SU-DHL-6 (cell line): ENCODE measurements at regions not wholly inside any gene's neighbourhood (a gene's known extent, or its start where the extent isn't known, plus 50 kb on each side); places are given as distances from the start of the nearest gene placed in this dataset.

Experiments used
- H2AFZ ChIP-seq: fragments of 200-600 bp; sonication (generic); 2 replicates; pipeline ENCODE4 v1.6.1; 2014; ENCODE audit warnings: low read depth, mild to moderate bottlenecking, moderate library complexity, mixed read lengths, antibody characterized with exemption, low read length; ENCODE audit not compliant: severe bottlenecking
- H3F3A ChIP-seq: fragments of 200-600 bp; shearing (Covaris generic); 2 replicates; pipeline ENCODE4 v1.6.0; 2016; ENCODE audit warnings: antibody characterized with exemption, mild to moderate bottlenecking; ENCODE audit not compliant: insufficient read depth
- H3K27ac ChIP-seq: fragments of 200-600 bp; sonication (generic); 2 replicates; pipeline ENCODE4 v1.5.1; 2016; ENCODE audit warnings: low read depth, mild to moderate bottlenecking, low read length, moderate library complexity, mixed read lengths
- H3K27me3 ChIP-seq: fragments of 200-600 bp; sonication (generic), shearing (Covaris generic); 2 replicates; pipeline ENCODE4 v1.6.0; 2014; ENCODE audit warnings: mild to moderate bottlenecking, low read length
- H3K36me3 ChIP-seq: fragments of 200-600 bp; sonication (generic); 2 replicates; pipeline ENCODE4 v1.6.1; 2014; ENCODE audit warnings: mild to moderate bottlenecking, low read length, mixed read lengths
- H3K4me2 ChIP-seq: fragments of 300-600, 200-600 bp; shearing (Covaris generic), sonication (generic); 2 replicates; pipeline ENCODE4 v1.6.0; 2014; ENCODE audit warnings: low read length, low read depth, mild to moderate bottlenecking; ENCODE audit not compliant: poor library complexity, severe bottlenecking
- H3K4me3 ChIP-seq: fragments of 200-600 bp; sonication (generic); 2 replicates; pipeline ENCODE4 v1.5.1; 2014; ENCODE audit warnings: antibody characterized with exemption, low read length, mild to moderate bottlenecking, mixed read lengths; ENCODE audit not compliant: insufficient read depth, poor library complexity, severe bottlenecking
- H3K79me2 ChIP-seq: fragments of 200-600 bp; sonication (generic); 2 replicates; pipeline ENCODE4 v1.6.1; 2014; ENCODE audit warnings: mild to moderate bottlenecking, low read length, moderate library complexity; ENCODE audit not compliant: insufficient read depth
- H3K9ac ChIP-seq: fragments of 200-600 bp; sonication (generic); 2 replicates; pipeline ENCODE4 v1.7.0; 2014; ENCODE audit warnings: mild to moderate bottlenecking, low read length
- H3K9me2 ChIP-seq: fragments of 200-600 bp; sonication (generic); replicated peaks from 2 replicates; pipeline ENCODE4 v1.6.1; 2014; ENCODE audit warnings: low read length; ENCODE audit not compliant: insufficient read depth
- H3K9me3 ChIP-seq: fragments of 200-600 bp; sonication (generic); 2 replicates; pipeline ENCODE4 v1.6.1; 2014; ENCODE audit warnings: low read length, mixed read lengths; ENCODE audit not compliant: insufficient read depth
- H4K20me1 ChIP-seq: fragments of 200-600 bp; sonication (generic); 2 replicates; pipeline ENCODE4 v1.6.1; 2014; ENCODE audit warnings: low read depth, mild to moderate bottlenecking, antibody characterized with exemption, low read length, moderate library complexity, mixed read lengths
- EZH2phosphoT487 ChIP-seq: fragments of 200-600 bp; sonication (generic), shearing (Covaris generic); conservative IDR thresholded peaks from 2 replicates; pipeline ENCODE4 v1.6.1; 2018; ENCODE audit warnings: mild to moderate bottlenecking, antibody characterized with exemption, low read length, moderate library complexity, mixed read lengths
- TF ChIP-seq, protein P1 (sequence below): fragments of 200-600 bp; sonication (generic); IDR thresholded peaks from one replicate; pipeline ENCODE4 v1.5.1; 2017; ENCODE audit warnings: antibody characterized with exemption, mild to moderate bottlenecking, low read length, moderate library complexity; ENCODE audit not compliant: insufficient read depth, poor library complexity, severe bottlenecking

- Histone ChIP-seq H3K27ac (no peak overlapping the region), H3K9me2 (no peaks in the 10 kb centered on the region), H3K4me2 (no peak overlapping the region), H2AFZ (no peak overlapping the region), H3K9ac (no peak overlapping the region), H3K79me2 (no peaks in the 10 kb centered on the region), H3F3A (no peaks in the 10 kb centered on the region), H4K20me1 (no peaks in the 10 kb centered on the region), H3K4me3 (no peak overlapping the region), H3K36me3 (no peaks in the 10 kb centered on the region), H3K9me3 (no peaks in the 10 kb centered on the region), H3K27me3 (no peaks in the 10 kb centered on the region)
- TF ChIP-seq, protein P1, sequence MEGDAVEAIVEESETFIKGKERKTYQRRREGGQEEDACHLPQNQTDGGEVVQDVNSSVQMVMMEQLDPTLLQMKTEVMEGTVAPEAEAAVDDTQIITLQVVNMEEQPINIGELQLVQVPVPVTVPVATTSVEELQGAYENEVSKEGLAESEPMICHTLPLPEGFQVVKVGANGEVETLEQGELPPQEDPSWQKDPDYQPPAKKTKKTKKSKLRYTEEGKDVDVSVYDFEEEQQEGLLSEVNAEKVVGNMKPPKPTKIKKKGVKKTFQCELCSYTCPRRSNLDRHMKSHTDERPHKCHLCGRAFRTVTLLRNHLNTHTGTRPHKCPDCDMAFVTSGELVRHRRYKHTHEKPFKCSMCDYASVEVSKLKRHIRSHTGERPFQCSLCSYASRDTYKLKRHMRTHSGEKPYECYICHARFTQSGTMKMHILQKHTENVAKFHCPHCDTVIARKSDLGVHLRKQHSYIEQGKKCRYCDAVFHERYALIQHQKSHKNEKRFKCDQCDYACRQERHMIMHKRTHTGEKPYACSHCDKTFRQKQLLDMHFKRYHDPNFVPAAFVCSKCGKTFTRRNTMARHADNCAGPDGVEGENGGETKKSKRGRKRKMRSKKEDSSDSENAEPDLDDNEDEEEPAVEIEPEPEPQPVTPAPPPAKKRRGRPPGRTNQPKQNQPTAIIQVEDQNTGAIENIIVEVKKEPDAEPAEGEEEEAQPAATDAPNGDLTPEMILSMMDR = no peak
- TF ChIP-seq EZH2phosphoT487 = no peak
Measured at GRCh38 chr5:118775790-118776499, 212.4 kb downstream of the DTWD2 start.

DNA sequence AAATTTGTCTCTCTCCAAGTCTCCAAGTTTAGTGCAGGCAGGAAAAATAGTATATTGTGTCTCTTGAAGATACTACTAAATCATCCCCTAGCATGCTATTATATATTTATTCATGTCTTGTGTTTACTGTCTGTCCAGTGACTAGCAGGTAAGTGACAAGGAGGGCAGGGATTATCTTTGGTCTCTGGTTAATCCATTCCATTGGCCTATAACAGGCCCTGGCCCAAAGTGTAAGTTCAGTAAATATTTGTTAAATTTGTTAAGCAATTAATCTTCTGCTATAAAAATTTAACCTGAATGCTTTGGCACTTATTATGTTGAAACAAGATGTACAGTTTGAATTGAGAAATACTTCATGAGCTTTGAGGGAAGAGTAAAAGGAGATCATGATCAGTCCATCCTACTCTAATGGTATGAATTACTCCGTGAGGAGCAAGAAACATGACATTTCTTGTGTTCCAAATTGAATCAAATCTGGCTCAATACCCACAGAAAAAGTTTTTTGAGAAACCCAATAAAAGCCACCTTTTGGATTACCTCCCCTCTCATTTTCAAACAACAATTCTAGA, 219.7 kb downstream of the DTWD2 start:
- TF ChIP-seq EZH2phosphoT487 = no peak
- TF ChIP-seq, protein P1 = no peak
- Histone ChIP-seq H3F3A (no peaks in the 10 kb centered on the region), H3K27me3 (no peaks in the 10 kb centered on the region), H3K4me2 (no peak overlapping the region), H4K20me1 (no peaks in the 10 kb centered on the region), H3K9ac (no peak overlapping the region), H3K9me2 (no peaks in the 10 kb centered on the region), H2AFZ (no peak overlapping the region), H3K36me3 (no peaks in the 10 kb centered on the region), H3K27ac (no peak overlapping the region), H3K9me3 (no peaks in the 10 kb centered on the region), H3K4me3 (no peak overlapping the region), H3K79me2 (no peaks in the 10 kb centered on the region)

DNA sequence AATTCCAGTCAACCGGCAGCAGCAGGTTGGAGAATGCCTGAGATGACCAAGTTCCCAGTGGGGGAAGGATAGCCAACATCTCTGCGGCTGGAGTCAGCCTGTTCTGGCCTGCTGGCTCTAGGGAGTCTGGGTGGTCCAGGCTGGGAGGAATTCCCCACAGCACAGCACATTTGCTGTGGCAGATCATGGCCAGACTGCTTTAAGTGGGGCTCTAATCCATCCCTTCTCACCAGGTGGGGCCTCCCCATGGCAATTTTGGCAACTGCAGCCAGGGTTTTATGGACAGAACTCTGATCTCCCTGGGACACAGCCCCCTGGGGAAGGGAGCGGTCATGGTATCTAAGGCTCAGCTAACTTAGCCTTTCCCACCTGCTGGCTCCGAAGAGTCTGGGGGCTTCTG, 226.1 kb downstream of the DTWD2 start:
- no peak overlapping the region for H3K9ac ChIP-seq
- no peak overlapping the region for H3K4me3 ChIP-seq
- TF ChIP-seq, protein P1 = no peak
- no peak for TF ChIP-seq EZH2phosphoT487
- H3F3A ChIP-seq = no peaks in the 10 kb centered on the region
- no peaks in the 10 kb centered on the region for H3K79me2 ChIP-seq
- no peaks in the 10 kb centered on the region for H4K20me1 ChIP-seq
- H3K27me3 ChIP-seq = no peaks in the 10 kb centered on the region
- H3K4me2 ChIP-seq = no peak overlapping the region
- H2AFZ ChIP-seq = no peak overlapping the region
- no peaks in the 10 kb centered on the region for H3K36me3 ChIP-seq
- H3K9me3 ChIP-seq = no peaks in the 10 kb centered on the region
- H3K9me2 ChIP-seq = no peaks in the 10 kb centered on the region
- H3K27ac ChIP-seq = no peak overlapping the region
